IMR-90 (cell line): ENCODE measurements at regions not wholly inside any gene's neighbourhood (a gene's known extent, or its start where the extent isn't known, plus 50 kb on each side); places are given as distances from the start of the nearest gene placed in this dataset.

Experiments
- ATAC-seq: fragments of 200-7000 bp; cut with Tn5 transposase; 2 replicates; pipeline ENCODE4 v1.9.1; 2020; ENCODE audit warnings: low read depth, mild to moderate bottlenecking, moderate library complexity
- BruUV-seq: library from RNA; stranded (reverse); fragments of 400-500 nt; replicated peaks from 2 replicates; lab custom pipeline; 2021; lab: Mats Ljungman, UMichigan
- CTCF ChIA-PET: fragments of 300-600 bp; formaldehyde crosslinking; extraction: SDS; loops from one replicate; lab custom pipeline; 2021; ENCODE audit warnings: antibody characterized with exemption; lab: Yijun Ruan, JAX
- POLR2A ChIA-PET: fragments of 300-600 bp; sonication (Branson Sonifier 250); formaldehyde crosslinking; loops from one replicate; lab custom pipeline; 2022; ENCODE audit warnings: antibody characterized with exemption; ENCODE audit not compliant: unreplicated experiment; lab: Charles Lee
- DNase-seq: peaks from one replicate; pipeline ENCODE4 v3.0.0; 2013
- H2AFZ ChIP-seq: replicated peaks from 2 replicates; pipeline ENCODE3; 2013; ENCODE audit warnings: low read length, mild to moderate bottlenecking; ENCODE audit not compliant: poor library complexity
- H2AK5ac ChIP-seq: 2 replicates; pipeline ENCODE4 v1.6.1; 2013; ENCODE audit warnings: low read depth, low read length, inconsistent platforms
- H2AK9ac ChIP-seq: replicated peaks from 2 replicates; pipeline ENCODE3; 2013; ENCODE audit warnings: mild to moderate bottlenecking, low read depth, low read length, moderate library complexity; ENCODE audit not compliant: poor library complexity
- H2BK120ac ChIP-seq: 2 replicates; pipeline ENCODE4 v1.6.1; 2013; ENCODE audit warnings: low read depth, low read length, inconsistent platforms
- H2BK15ac ChIP-seq: 3 replicates; pipeline ENCODE4 v1.6.1; 2013; ENCODE audit warnings: low read depth, low read length, inconsistent platforms
- H2BK20ac ChIP-seq: 2 replicates; pipeline ENCODE4 v1.6.1; 2013; ENCODE audit warnings: low read depth, mild to moderate bottlenecking, inconsistent platforms, low read length, moderate library complexity
- H2BK5ac ChIP-seq: 2 replicates; pipeline ENCODE4 v1.6.1; 2013; ENCODE audit warnings: mild to moderate bottlenecking, low read depth, low read length, inconsistent platforms; ENCODE audit not compliant: poor library complexity, severe bottlenecking
- H3K14ac ChIP-seq: replicated peaks from 2 replicates; pipeline ENCODE4 v1.6.1; 2013; ENCODE audit warnings: low read depth, low read length, inconsistent platforms
- H3K18ac ChIP-seq: 2 replicates; pipeline ENCODE4 v1.6.1; 2013; ENCODE audit warnings: low read depth, low read length, control low read depth
- H3K23ac ChIP-seq: 2 replicates; pipeline ENCODE4 v1.6.1; 2013; ENCODE audit warnings: low read depth, low read length, inconsistent platforms
- H3K27ac ChIP-seq: 2 replicates; pipeline ENCODE4 v1.5.1; 2013; ENCODE audit warnings: mild to moderate bottlenecking, control low read depth, low read length; ENCODE audit not compliant: insufficient read depth
- H3K27me3 ChIP-seq: 2 replicates; pipeline ENCODE4 v1.6.1; 2013; ENCODE audit warnings: low read length; ENCODE audit not compliant: control insufficient read depth, insufficient read depth
- H3K36me3 ChIP-seq: 2 replicates; pipeline ENCODE4 v1.6.1; 2013; ENCODE audit warnings: low read length, mixed read lengths; ENCODE audit not compliant: control insufficient read depth, insufficient read depth
- H3K4ac ChIP-seq: 2 replicates; pipeline ENCODE4 v1.6.1; 2013; ENCODE audit warnings: low read depth, low read length, inconsistent platforms
- H3K4me1 ChIP-seq: 2 replicates; pipeline ENCODE4 v1.6.1; 2013; ENCODE audit warnings: low read length, mixed read lengths; ENCODE audit not compliant: control insufficient read depth, insufficient read depth
- H3K4me2 ChIP-seq: 2 replicates; pipeline ENCODE4 v1.6.1; 2013; ENCODE audit warnings: low read depth, mild to moderate bottlenecking, control low read depth, low read length, moderate library complexity
- H3K4me3 ChIP-seq: 2 replicates; pipeline ENCODE4 v1.5.1; 2013; ENCODE audit warnings: low read depth, mild to moderate bottlenecking, control low read depth, low read length, moderate library complexity; ENCODE audit not compliant: insufficient read depth
- H3K56ac ChIP-seq: 2 replicates; pipeline ENCODE4 v1.6.1; 2013; ENCODE audit warnings: low read length, inconsistent platforms; ENCODE audit not compliant: insufficient read depth; ENCODE audit errors: extremely low read depth
- H3K79me1 ChIP-seq, 2 experiments: 2 replicates each; pipeline ENCODE4 v1.6.1; 2013; ENCODE audit warnings: low read length in 2 of 2, inconsistent platforms in 1 of 2, low read depth in 1 of 2
- H3K9ac ChIP-seq: 2 replicates; pipeline ENCODE4 v1.6.1; 2013; ENCODE audit warnings: low read depth, low read length, control low read depth
- H3K9me1 ChIP-seq: 2 replicates; pipeline ENCODE4 v1.6.1; 2013; ENCODE audit warnings: low read length, inconsistent platforms; ENCODE audit not compliant: insufficient read depth
- H3K9me3 ChIP-seq: 2 replicates; pipeline ENCODE4 v1.6.1; 2013; ENCODE audit warnings: low read length; ENCODE audit not compliant: control insufficient read depth, insufficient read depth
- H4K20me1 ChIP-seq: 2 replicates; pipeline ENCODE4 v1.6.1; 2013; ENCODE audit warnings: low read length, inconsistent platforms; ENCODE audit not compliant: insufficient read depth
- H4K5ac ChIP-seq: 2 replicates; pipeline ENCODE4 v1.6.1; 2013; ENCODE audit warnings: mild to moderate bottlenecking, low read depth, low read length, control low read depth
- H4K8ac ChIP-seq, 2 experiments: 2 replicates each; pipeline ENCODE4 v1.6.1; 2013; ENCODE audit warnings: low read depth in 2 of 2, low read length in 2 of 2, control low read depth in 1 of 2, inconsistent platforms in 1 of 2
- H4K91ac ChIP-seq: 2 replicates; pipeline ENCODE4 v1.6.1; 2013; ENCODE audit warnings: low read depth, low read length, inconsistent platforms; ENCODE audit not compliant: insufficient read depth
- BHLHE40 ChIP-seq: fragments of 150-350 bp; IDR thresholded peaks from 2 replicates; pipeline ENCODE4 v1.6.1; 2016; ENCODE audit warnings: mild to moderate bottlenecking, low read depth, low read length
- CEBPB ChIP-seq: IDR thresholded peaks from 2 replicates; pipeline ENCODE4 v1.6.1; 2012; ENCODE audit warnings: low read depth, low read length, improper control_type of control experiment
- FOS ChIP-seq: fragments of 150-350 bp; IDR thresholded peaks from 2 replicates; pipeline ENCODE4 v1.6.1; 2016; ENCODE audit warnings: low read depth, low read length
- NFE2L2 ChIP-seq: fragments of 150-350 bp; IDR thresholded peaks from 2 replicates; pipeline ENCODE4 v1.6.1; 2016; ENCODE audit warnings: low read depth, mild to moderate bottlenecking, low read length
- POLR2A ChIP-seq: IDR thresholded peaks from 2 replicates; pipeline ENCODE4 v1.6.1; 2012; ENCODE audit warnings: mild to moderate bottlenecking, low read depth, low read length
- RFX5 ChIP-seq: IDR thresholded peaks from 2 replicates; pipeline ENCODE4 v1.8.0; 2012; ENCODE audit warnings: low read depth, mild to moderate bottlenecking, low read length, moderate library complexity
- SMC3 ChIP-seq: fragments of 150-350 bp; IDR thresholded peaks from 2 replicates; pipeline ENCODE4 v1.6.1; 2016; ENCODE audit warnings: low read depth, mild to moderate bottlenecking, antibody characterized with exemption, low read length, moderate library complexity
- WGBS, 2 experiments: methylation state at CpG; one replicate each; pipeline versions ENCODE4 v1.1.5 to v1.1.7; 2013; ENCODE audit warnings: missing lambda C conversion rate in 2 of 2; ENCODE audit not compliant: insufficient read length in 1 of 2; ENCODE audit errors: extremely low coverage in 2 of 2; 5-methylcytosine and 5-hydroxymethylcytosine counted together
- dilution Hi-C: fragments of 300-500 bp; cut with HindIII; formaldehyde crosslinking; loops from one replicate; pipeline ENCODE4 v1.14.3; 2018; ENCODE audit warnings: low sequenced_read_pairs; ENCODE audit not compliant: unreplicated experiment
- in situ Hi-C: fragments of 300-500 bp; cut with MboI; formaldehyde crosslinking; loops from 3 replicates; pipeline ENCODE4 v1.14.3; 2019; ENCODE audit warnings: low sequenced_read_pairs, inconsistent platforms, mixed read lengths
- intact Hi-C: fragments of 100-400 bp; cut with micrococcal nuclease; formaldehyde crosslinking; loops from 2 replicates; pipeline ENCODE4 v1.10.0; 2022
- TF ChIP-seq, protein P1 (sequence below): fragments of 150-350 bp; IDR thresholded peaks from 2 replicates; pipeline ENCODE4 v1.6.1; 2016; ENCODE audit warnings: low read depth, mild to moderate bottlenecking, low read length, moderate library complexity, borderline replicate concordance
- TF ChIP-seq, protein P2 (sequence below): conservative IDR thresholded peaks from 2 replicates; pipeline ENCODE4 v1.5.1; 2012; ENCODE audit warnings: mild to moderate bottlenecking, low read depth, low read length, improper control_type of control experiment
- TF ChIP-seq, protein P3 (sequence below): fragments of 150-350 bp; IDR thresholded peaks from 2 replicates; pipeline ENCODE4 v1.6.1; 2017; ENCODE audit warnings: mild to moderate bottlenecking, antibody characterized with exemption, low read length, low read depth

GRCh38 chr18:29156531-29156930, 979.6 kb upstream of the CDH2 start:
- Histone ChIP-seq H3K4ac (peak overlapping the region; percentile 87), H2BK20ac (peak overlapping the region; percentile 94), H3K9me3 (no peaks in the 10 kb centered on the region), H2AFZ (no peak overlapping the region), H4K8ac (peak overlapping the region; percentile 87 to 92), H2BK5ac (peak overlapping the region; percentile 94), H3K9me1 (no peaks in the 10 kb centered on the region), H3K4me2 (no peak overlapping the region), H2BK15ac (peak overlapping the region; percentile 91; the same call in 2 of the 3 replicates), H3K23ac (peak overlapping the region; percentile 53), H2BK120ac (peak overlapping the region; percentile 98), H3K56ac (peak overlapping the region; percentile 54), H4K20me1 (no peaks in the 10 kb centered on the region), H4K5ac (peak overlapping the region; percentile 62; the same call in 1 of the 2 replicates), H3K18ac (peak overlapping the region; percentile 78; the same call in 1 of the 2 replicates), H3K27me3 (no peaks in the 10 kb centered on the region), H3K4me3 (no peak overlapping the region), H3K36me3 (no peaks in the 10 kb centered on the region), H3K9ac (no peak overlapping the region), H2AK9ac (no peak overlapping the region), H3K14ac (peak overlapping the region; percentile 91), H3K27ac (peak overlapping the region; percentile 11), H3K79me1 (peaks cover 0 to 8% of the 10 kb centered on the region in 2 experiments; a peak in 1 of 4 replicates), H4K91ac (peak overlapping the region; percentile 90), H3K4me1 (peaks cover 14% of the 10 kb centered on the region), H2AK5ac (peak overlapping the region; percentile 70)
- ChIA-PET CTCF (no interaction called here), POLR2A (no interaction called here)
- ATAC-seq (no peak), DNase-seq (no peak)
- WGBS, 2 experiments: 80% methylated on average over 1 of the region's 4 CpGs; no CpG with 5 or more reads in 1 of the 2 experiments
- TF ChIP-seq BHLHE40 (no peak), FOS (no peak), SMC3 (no peak), CEBPB (no peak), NFE2L2 (no peak), POLR2A (no peak), RFX5 (no peak)
- TF ChIP-seq, protein P1, sequence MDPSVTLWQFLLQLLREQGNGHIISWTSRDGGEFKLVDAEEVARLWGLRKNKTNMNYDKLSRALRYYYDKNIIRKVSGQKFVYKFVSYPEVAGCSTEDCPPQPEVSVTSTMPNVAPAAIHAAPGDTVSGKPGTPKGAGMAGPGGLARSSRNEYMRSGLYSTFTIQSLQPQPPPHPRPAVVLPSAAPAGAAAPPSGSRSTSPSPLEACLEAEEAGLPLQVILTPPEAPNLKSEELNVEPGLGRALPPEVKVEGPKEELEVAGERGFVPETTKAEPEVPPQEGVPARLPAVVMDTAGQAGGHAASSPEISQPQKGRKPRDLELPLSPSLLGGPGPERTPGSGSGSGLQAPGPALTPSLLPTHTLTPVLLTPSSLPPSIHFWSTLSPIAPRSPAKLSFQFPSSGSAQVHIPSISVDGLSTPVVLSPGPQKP: no peak
- TF ChIP-seq, protein P2, sequence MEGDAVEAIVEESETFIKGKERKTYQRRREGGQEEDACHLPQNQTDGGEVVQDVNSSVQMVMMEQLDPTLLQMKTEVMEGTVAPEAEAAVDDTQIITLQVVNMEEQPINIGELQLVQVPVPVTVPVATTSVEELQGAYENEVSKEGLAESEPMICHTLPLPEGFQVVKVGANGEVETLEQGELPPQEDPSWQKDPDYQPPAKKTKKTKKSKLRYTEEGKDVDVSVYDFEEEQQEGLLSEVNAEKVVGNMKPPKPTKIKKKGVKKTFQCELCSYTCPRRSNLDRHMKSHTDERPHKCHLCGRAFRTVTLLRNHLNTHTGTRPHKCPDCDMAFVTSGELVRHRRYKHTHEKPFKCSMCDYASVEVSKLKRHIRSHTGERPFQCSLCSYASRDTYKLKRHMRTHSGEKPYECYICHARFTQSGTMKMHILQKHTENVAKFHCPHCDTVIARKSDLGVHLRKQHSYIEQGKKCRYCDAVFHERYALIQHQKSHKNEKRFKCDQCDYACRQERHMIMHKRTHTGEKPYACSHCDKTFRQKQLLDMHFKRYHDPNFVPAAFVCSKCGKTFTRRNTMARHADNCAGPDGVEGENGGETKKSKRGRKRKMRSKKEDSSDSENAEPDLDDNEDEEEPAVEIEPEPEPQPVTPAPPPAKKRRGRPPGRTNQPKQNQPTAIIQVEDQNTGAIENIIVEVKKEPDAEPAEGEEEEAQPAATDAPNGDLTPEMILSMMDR: no peak
- TF ChIP-seq, protein P3, sequence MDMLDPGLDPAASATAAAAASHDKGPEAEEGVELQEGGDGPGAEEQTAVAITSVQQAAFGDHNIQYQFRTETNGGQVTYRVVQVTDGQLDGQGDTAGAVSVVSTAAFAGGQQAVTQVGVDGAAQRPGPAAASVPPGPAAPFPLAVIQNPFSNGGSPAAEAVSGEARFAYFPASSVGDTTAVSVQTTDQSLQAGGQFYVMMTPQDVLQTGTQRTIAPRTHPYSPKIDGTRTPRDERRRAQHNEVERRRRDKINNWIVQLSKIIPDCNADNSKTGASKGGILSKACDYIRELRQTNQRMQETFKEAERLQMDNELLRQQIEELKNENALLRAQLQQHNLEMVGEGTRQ: no peak
- BruUV-seq: no TSS peak
- dilution Hi-C loops: no loop called here
- in situ Hi-C loops: no loop called here
- intact Hi-C loops: no loop called here
